A549 (cell line): ENCODE measurements at regions not wholly inside any gene's neighbourhood (a gene's known extent, or its start where the extent isn't known, plus 50 kb on each side); places are given as distances from the start of the nearest gene placed in this dataset.

ENCODE experiments used
- CHD2 ChIP-seq: fragments of 150-350 bp; IDR thresholded peaks from 2 replicates; pipeline ENCODE4 v1.6.1; 2014; ENCODE audit warnings: low read length; ENCODE audit not compliant: partially characterized antibody
- CTCF ChIP-seq: fragments of >200 bp; sonication (Bioruptor Twin); formaldehyde crosslinking; IDR thresholded peaks from 3 replicates; pipeline ENCODE4 v1.5.1; 2016
- EP300 ChIP-seq, 2 experiments: fragments of >200 bp; sonication (Bioruptor Twin); formaldehyde crosslinking; IDR thresholded peaks; 2 replicates in 1 of 2; 3 replicates in 1 of 2; pipeline ENCODE4 v1.6.1; 2016 to 2017
- ESRRA ChIP-seq: fragments of 150-350 bp; IDR thresholded peaks from 2 replicates; pipeline ENCODE4 v1.6.1; 2014; ENCODE audit warnings: mild to moderate bottlenecking, low read length, borderline replicate concordance
- MAX ChIP-seq: IDR thresholded peaks from 2 replicates; pipeline ENCODE4 v1.6.1; 2012
- PBX3 ChIP-seq: IDR thresholded peaks from 2 replicates; pipeline ENCODE4 v1.6.1; 2012
- POLR2A ChIP-seq: IDR thresholded peaks from 2 replicates; pipeline ENCODE4 v1.6.1; 2012; ENCODE audit warnings: mild to moderate bottlenecking, low read length
- RFX5 ChIP-seq: fragments of 450-650 bp; IDR thresholded peaks from 2 replicates; pipeline ENCODE4 v1.7.1; 2014; ENCODE audit warnings: antibody characterized with exemption, mild to moderate bottlenecking, moderate library complexity
- USF2 ChIP-seq: fragments of 450-650 bp; IDR thresholded peaks from 2 replicates; pipeline ENCODE4 v1.6.1; 2014; ENCODE audit warnings: antibody characterized with exemption

DNA sequence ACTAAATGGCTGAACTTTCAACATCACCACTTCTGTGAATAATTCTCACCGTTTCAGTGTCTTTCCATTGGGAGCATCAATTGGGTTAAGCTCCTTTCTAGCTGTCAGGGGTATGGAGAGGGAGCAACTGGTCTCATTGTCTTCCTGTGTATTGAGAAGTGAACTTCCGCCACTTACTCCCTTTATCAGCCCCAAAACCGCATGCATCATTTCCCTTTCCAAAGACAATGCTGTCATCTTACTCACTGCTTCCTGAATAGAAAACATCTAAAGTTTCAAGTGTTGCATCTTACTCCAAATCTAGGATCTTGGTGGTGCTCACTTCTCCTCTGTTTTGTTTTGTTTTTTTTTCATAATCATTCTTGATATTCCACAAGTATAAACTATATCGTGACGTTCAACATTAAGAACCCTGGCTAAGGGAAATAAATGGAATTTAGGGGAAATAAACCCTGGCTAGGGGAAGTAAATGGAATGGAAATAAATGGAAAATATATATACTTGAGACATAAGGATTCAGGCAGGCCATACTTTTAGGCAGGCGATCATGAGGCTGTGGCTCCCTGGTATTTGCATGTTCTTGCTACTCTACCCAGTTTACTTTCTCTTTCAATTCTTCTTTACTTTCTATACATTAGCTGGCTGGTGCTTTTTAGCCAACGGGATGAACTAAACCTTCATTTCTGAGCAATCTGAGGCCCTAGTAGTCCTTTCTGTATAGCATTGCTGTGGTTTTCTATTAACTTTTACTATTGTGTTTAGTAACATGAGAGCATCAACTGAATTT, 371.9 kb downstream of the BMPER start:
- TF ChIP-seq CHD2 (no peak), USF2 (no peak), MAX (no peak), PBX3 (no peak), EP300 (IDR thresholded peaks at IDR 0.05) (no peak), ESRRA (no peak), RFX5 (no peak), POLR2A (no peak), CTCF (no peak)
